ENCODE measurements at regions not wholly inside any gene's neighbourhood (a gene's known extent, or its start where the extent isn't known, plus 50 kb on each side); places are given as distances from the start of the nearest gene placed in this dataset.

GRCh38 chr1:239254999-239255398 lies 131.4 kb upstream of the CHRM3 start:
- ChIA-PET POLR2A (no interaction called here), CTCF (no interaction called here)
- H3K9me1 ChIP-seq (replicated peaks; ENCODE audit: control insufficient read depth, extremely low read depth, insufficient read depth, low read length), result no peaks in the 10 kb centered on the region
- no peak for TF ChIP-seq MYC (IDR thresholded peaks at IDR 0.05; ENCODE audit: low read depth, low read length)
- no peak for TF ChIP-seq CTCF (IDR thresholded peaks at IDR 0.05; ENCODE audit: extremely low read depth in 1 of 2, insufficient read depth in 1 of 2, low read depth in 1 of 2, low read length in 2 of 2)
- no peak for TF ChIP-seq JUN (IDR thresholded peaks at IDR 0.05; ENCODE audit: borderline replicate concordance, insufficient read depth, insufficient read length, low read depth)
- TF ChIP-seq POLR2AphosphoS5 (IDR thresholded peaks at IDR 0.05; ENCODE audit: insufficient read depth, low read depth, low read length), result no peak
- no peak for TF ChIP-seq MAX (IDR thresholded peaks at IDR 0.05; ENCODE audit: insufficient read depth, insufficient read length)
- TF ChIP-seq POLR2A (IDR thresholded peaks at IDR 0.05; ENCODE audit: low read depth, low read length), result no peak
- TF ChIP-seq FOS (IDR thresholded peaks at IDR 0.05; ENCODE audit: borderline replicate concordance, insufficient read depth, low read length), result no peak
- no peak for TF ChIP-seq EZH2 (IDR thresholded peaks at IDR 0.05; ENCODE audit: borderline replicate concordance, low read depth, low read length, severe bottlenecking)
- no peak for TF ChIP-seq GATA2 (IDR thresholded peaks at IDR 0.05; ENCODE audit: insufficient read depth, insufficient read length, low read depth, low read length)
- intact Hi-C loops (cut with micrococcal nuclease), result no loop called here
- no peak overlapping the region for H3K4me2 ChIP-seq (ENCODE audit: insufficient read depth, low read length)
- H3K4me3 ChIP-seq (replicated peaks in 1 of 3; ENCODE audit: insufficient read depth in 1 of 3, low read depth in 1 of 3, low read length in 3 of 3), result no peak overlapping the region
- H3K27me3 ChIP-seq (ENCODE audit: control insufficient read depth in 2 of 2, insufficient read depth in 2 of 2, low read length in 2 of 2), result no peaks in the 10 kb centered on the region
- no peaks in the 10 kb centered on the region for H3K36me3 ChIP-seq (ENCODE audit: control insufficient read depth in 2 of 2, extremely low read depth in 1 of 2, insufficient read depth in 2 of 2, low read length in 2 of 2)
- DNase-seq (ENCODE audit: low read depth, low spot score) (no peak), FAIRE-seq (no peak)
- no peaks in the 10 kb centered on the region for H3K79me2 ChIP-seq (ENCODE audit: control insufficient read depth, insufficient read depth, low read length)
- H2AFZ ChIP-seq (ENCODE audit: low read depth, low read length), result no peak overlapping the region
- no peak overlapping the region for H3K9ac ChIP-seq (replicated peaks; ENCODE audit: extremely low read depth, insufficient read depth, low read length)
- H3K27ac ChIP-seq (ENCODE audit: insufficient read depth, low read depth, low read length), result no peak overlapping the region
- no peaks in the 10 kb centered on the region for H3K4me1 ChIP-seq (ENCODE audit: control insufficient read depth, extremely low read depth, insufficient read depth, low read length)
- H3K9me3 ChIP-seq (replicated peaks; ENCODE audit: control insufficient read depth, insufficient read depth, low read length), result peaks cover 7% of the 10 kb centered on the region
- dilution Hi-C loops (cut with MboI; ENCODE audit: extremely low pct_ligation_motif_present, low sequenced_read_pairs), result no loop called here
- BruUV-seq (replicated peaks), result no TSS peak
- no peaks in the 10 kb centered on the region for H4K20me1 ChIP-seq (replicated peaks; ENCODE audit: control insufficient read depth, extremely low read depth, insufficient read depth, low read length)

Measured in endothelial cell of umbilical vein (primary cell).